Retina (tissue), 1 donor: ENCODE measurements at regions not wholly inside any gene's neighbourhood (a gene's known extent, or its start where the extent isn't known, plus 50 kb on each side); places are given as distances from the start of the nearest gene placed in this dataset.

Experiments used
- DNase-seq: peaks from one replicate; pipeline ENCODE4 v3.0.0-alpha.2; 2016

GRCh38 chr2:64345998-64346397 lies 108.0 kb upstream of the LGALSL start:
- DNase-seq, result no peak

- no peak for DNase-seq
These were observed 105.4 kb upstream of the LGALSL start for GRCh38 chr2:64348386-64349130.

GRCh38 chr2:64349131-64349530 lies 104.8 kb upstream of the LGALSL start:
- no peak for DNase-seq

- no peak for DNase-seq
These were observed 103.0 kb upstream of the LGALSL start for GRCh38 chr2:64350996-64351395.

- DNase-seq, result no peak
These were observed 101.7 kb upstream of the LGALSL start for GRCh38 chr2:64352292-64352691.

GRCh38 chr2:64354857-64355680 lies 98.9 kb upstream of the LGALSL start:
- DNase-seq, result no peak

- no peak for DNase-seq
These were observed 97.1 kb upstream of the LGALSL start for GRCh38 chr2:64356906-64357305.

- no peak for DNase-seq
These were observed 94.6 kb upstream of the LGALSL start for GRCh38 chr2:64359171-64359891.

GRCh38 chr2:64359892-64360657 lies 93.9 kb upstream of the LGALSL start:
- no peak for DNase-seq

- DNase-seq, result no peak
These were observed 92.6 kb upstream of the LGALSL start for GRCh38 chr2:64361151-64361938.

- no peak for DNase-seq
These were observed 91.4 kb upstream of the LGALSL start for GRCh38 chr2:64362562-64363026.

GRCh38 chr2:64363140-64363539 lies 90.8 kb upstream of the LGALSL start:
- DNase-seq, result no peak

GRCh38 chr2:64363848-64364247 lies 90.1 kb upstream of the LGALSL start:
- no peak for DNase-seq

GRCh38 chr2:64367444-64368232 lies 86.3 kb upstream of the LGALSL start:
- DNase-seq, result no peak

GRCh38 chr2:64369706-64370105 lies 84.3 kb upstream of the LGALSL start:
- no peak for DNase-seq

- no peak for DNase-seq
These were observed 82.2 kb upstream of the LGALSL start for GRCh38 chr2:64371727-64372126.

GRCh38 chr2:64374686-64375085 lies 79.3 kb upstream of the LGALSL start:
- no peak for DNase-seq

- DNase-seq, result no peak
These were observed 77.0 kb upstream of the LGALSL start for GRCh38 chr2:64376926-64377325.

- DNase-seq, result no peak
These were observed 74.8 kb upstream of the LGALSL start for GRCh38 chr2:64379186-64379585.

- DNase-seq, result no peak
These were observed 73.0 kb upstream of the LGALSL start for GRCh38 chr2:64380853-64381527.
